AG04449 (cell line): ENCODE measurements at regions not wholly inside any gene's neighbourhood (a gene's known extent, or its start where the extent isn't known, plus 50 kb on each side); places are given as distances from the start of the nearest gene placed in this dataset.

ENCODE experiments used
- CTCF ChIA-PET: fragments of 350-600 bp; formaldehyde crosslinking; extraction: SDS; loops from one replicate; lab custom pipeline; 2021; ENCODE audit warnings: antibody characterized with exemption; lab: Yijun Ruan, JAX
- POLR2A ChIA-PET: fragments of 400-600, 350-600 bp; formaldehyde crosslinking; extraction: SDS; loops from one replicate; lab custom pipeline; 2020; ENCODE audit warnings: antibody characterized with exemption, inconsistent platforms; lab: Yijun Ruan, JAX
- DNase-seq: peaks from one replicate; pipeline ENCODE4 v3.0.0-alpha.2; 2010; ENCODE audit warnings: low read depth, low spot score
- H3K4me3 ChIP-seq: 2 replicates; pipeline ENCODE4 v1.5.1; 2011; ENCODE audit warnings: low read depth, mild to moderate bottlenecking, control low read depth, low read length
- TF ChIP-seq, protein P1 (sequence below): IDR thresholded peaks from one replicate; pipeline ENCODE4 v1.5.1; 2011; ENCODE audit warnings: mild to moderate bottlenecking, moderate library complexity, low read length, control low read depth, inconsistent platforms; ENCODE audit not compliant: insufficient read depth; ENCODE audit errors: missing control alignments

DNA sequence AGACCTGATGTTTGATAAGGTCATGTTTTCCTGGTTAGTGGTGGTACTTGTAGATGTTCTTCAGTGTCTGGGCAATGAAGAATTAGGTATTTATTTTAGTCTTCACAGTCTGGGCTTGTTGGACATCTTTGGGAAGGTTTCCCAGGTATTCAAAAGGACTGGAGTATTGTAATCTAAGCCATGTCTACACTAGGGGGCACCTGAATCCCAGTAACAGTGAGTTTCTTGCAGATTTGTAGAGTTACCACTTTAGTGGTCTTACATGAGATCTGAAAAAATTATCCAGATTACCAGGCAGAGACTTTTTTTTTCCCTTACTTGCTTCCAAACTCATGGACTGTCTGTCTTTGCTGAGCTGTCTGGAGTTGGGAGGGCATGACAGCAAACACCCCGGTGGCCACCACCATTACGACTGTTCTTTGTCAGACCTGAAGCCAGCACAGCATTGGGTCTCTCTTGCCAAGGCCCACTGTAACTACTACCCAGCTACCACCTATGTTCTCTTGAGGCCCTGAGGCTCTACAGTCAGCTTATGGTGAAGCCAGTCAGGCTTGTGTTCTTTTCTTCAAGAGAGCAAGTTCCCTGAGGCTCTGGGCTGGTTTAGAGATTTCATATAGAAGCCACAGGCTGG, 820.7 kb upstream of the FBXO33 start:
- no peak for DNase-seq
- POLR2A ChIA-PET, result no interaction called here
- CTCF ChIA-PET, result no interaction called here
- no peak overlapping the region for H3K4me3 ChIP-seq
- TF ChIP-seq, protein P1, sequence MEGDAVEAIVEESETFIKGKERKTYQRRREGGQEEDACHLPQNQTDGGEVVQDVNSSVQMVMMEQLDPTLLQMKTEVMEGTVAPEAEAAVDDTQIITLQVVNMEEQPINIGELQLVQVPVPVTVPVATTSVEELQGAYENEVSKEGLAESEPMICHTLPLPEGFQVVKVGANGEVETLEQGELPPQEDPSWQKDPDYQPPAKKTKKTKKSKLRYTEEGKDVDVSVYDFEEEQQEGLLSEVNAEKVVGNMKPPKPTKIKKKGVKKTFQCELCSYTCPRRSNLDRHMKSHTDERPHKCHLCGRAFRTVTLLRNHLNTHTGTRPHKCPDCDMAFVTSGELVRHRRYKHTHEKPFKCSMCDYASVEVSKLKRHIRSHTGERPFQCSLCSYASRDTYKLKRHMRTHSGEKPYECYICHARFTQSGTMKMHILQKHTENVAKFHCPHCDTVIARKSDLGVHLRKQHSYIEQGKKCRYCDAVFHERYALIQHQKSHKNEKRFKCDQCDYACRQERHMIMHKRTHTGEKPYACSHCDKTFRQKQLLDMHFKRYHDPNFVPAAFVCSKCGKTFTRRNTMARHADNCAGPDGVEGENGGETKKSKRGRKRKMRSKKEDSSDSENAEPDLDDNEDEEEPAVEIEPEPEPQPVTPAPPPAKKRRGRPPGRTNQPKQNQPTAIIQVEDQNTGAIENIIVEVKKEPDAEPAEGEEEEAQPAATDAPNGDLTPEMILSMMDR, result no peak

DNA sequence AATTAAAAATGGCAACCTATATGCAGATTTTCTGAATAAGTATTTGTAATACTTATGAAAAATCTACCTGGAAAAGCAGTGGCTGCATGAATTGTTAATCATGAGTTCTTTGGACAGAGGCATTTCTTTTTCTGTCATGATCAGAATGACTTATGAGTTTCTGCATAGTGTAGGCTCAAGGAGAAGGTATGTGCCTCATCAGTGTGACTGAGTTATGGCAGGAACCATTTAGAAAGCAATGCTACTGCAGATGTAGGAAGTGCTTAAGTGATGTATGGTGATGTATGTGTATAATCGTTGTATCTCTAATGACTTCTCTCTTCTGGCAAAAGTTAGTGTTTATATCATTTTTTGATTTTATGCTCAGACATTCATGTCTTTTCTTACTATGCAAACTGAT, 816.4 kb upstream of the FBXO33 start:
- TF ChIP-seq, protein P1, result no peak
- H3K4me3 ChIP-seq, result no peak overlapping the region
- POLR2A ChIA-PET, result no interaction called here
- DNase-seq, result no peak
- CTCF ChIA-PET, result no interaction called here

DNA sequence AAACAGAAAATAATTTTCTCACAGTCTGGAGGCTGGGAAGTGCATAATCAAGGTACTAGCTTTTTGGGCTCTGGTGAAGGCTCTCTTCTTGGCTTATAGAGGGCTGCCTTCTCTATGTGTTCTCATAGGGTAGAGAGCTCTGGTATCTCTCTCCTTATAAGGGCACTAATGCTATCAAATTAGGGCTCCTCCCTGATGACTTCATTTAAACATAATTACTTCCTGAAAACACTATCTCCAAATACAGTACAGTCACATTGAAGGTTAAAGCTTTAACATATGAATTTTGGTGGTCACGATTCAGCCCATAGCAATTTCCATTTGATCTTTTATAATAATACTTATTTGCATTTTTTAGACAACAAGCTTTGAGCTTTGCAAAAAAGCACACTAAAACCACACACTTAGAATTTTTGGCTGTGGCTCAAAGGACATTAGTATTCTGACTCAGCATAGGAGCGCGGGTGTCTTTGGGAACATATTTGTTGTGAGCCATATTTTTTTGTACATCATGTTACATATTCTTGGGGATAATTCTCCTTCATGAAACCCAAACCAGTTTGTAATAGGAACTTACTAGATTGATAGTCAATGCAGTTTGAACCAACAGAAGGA, 808.1 kb upstream of the FBXO33 start:
- no peak overlapping the region for H3K4me3 ChIP-seq
- CTCF ChIA-PET, result no interaction called here
- TF ChIP-seq, protein P1, result no peak
- DNase-seq, result no peak
- POLR2A ChIA-PET, result no interaction called here

DNA sequence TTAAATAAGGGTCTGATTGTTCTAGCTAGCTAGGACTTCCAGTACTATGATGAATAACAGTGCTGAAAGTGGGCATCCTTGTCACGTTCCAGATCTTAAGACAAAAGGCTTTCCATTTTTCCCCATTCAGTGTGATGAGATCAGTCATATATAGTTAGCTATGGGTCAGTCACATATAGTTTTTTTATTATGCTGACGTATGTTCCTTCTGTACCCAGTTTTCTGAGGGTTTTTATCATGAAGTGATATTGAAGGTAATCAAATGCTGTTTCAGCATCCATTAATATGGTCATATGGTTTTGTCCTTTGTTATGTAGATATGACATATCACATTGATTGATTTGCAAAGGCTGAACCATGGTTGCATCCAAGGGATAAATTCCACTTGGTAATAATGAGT, 800.1 kb upstream of the FBXO33 start:
- TF ChIP-seq, protein P1, result no peak
- no peak for DNase-seq
- POLR2A ChIA-PET, result no interaction called here
- CTCF ChIA-PET, result no interaction called here
- H3K4me3 ChIP-seq, result no peak overlapping the region

DNA sequence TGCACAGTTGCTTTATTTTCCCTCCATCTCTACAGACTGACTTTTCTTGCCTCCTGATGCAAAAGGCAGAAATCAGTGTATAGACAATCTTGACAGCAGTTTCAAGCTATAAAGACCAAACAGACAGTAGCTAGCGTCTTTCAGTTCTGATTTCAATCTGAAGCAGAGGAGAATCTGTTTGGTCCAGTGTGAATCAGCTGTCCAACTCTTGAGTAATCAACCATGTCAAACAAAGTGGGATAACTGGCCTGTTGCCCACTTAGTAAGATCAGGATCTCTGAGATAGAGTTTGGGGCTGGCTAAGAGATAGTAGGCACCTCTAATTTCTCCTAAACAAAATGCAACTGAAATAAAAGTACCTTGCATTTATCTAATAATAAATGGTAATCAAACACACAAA, 797.4 kb upstream of the FBXO33 start:
- no peak for DNase-seq
- TF ChIP-seq, protein P1, result no peak
- no peak overlapping the region for H3K4me3 ChIP-seq
- CTCF ChIA-PET, result no interaction called here
- POLR2A ChIA-PET, result no interaction called here

DNA sequence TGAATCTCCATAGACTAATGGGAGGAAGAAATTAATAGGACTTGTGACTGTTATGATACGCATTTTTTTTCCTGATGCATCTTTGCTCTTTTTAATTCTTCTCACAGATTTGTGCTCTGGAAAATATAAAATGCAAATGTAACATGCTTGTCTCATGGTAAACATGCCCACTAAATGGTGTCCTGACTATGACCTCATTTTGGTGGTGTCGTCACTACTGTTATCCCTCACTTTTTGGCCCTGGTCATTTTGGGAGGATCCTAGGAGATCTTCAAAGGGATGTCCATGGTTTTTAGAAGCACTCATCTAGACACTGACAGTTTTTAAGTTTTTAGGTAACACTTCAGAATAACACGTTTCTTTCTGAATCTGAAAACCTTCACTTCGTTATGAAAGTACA, 790.8 kb upstream of the FBXO33 start:
- TF ChIP-seq, protein P1, result no peak
- ChIA-PET POLR2A (no interaction called here), CTCF (no interaction called here)
- DNase-seq, result no peak
- no peak overlapping the region for H3K4me3 ChIP-seq
